Thyroid gland (tissue), 4 donors: ENCODE measurements at regions not wholly inside any gene's neighbourhood (a gene's known extent, or its start where the extent isn't known, plus 50 kb on each side); places are given as distances from the start of the nearest gene placed in this dataset.
"Not testable (repeated sequence)": the region's sequence is repeated elsewhere in the genome, so short reads cannot be mapped to it uniquely, and the experiment has no call there.

Experiments
- DNase-seq, 2 donors: peaks; one replicate each; pipeline ENCODE4 v3.0.0-alpha.2; 2019
- H3K27ac ChIP-seq, 3 donors: fragments of 200-600 bp; sonication (generic); 1 replicate in 2 of 3; 2 replicates in 1 of 3; pipeline ENCODE4 v1.5.1; 2016 to 2019; ENCODE audit warnings: mild to moderate bottlenecking in 1 of 3, moderate library complexity in 1 of 3
- H3K27me3 ChIP-seq: fragments of 200-600 bp; sonication (generic); one replicate; pipeline ENCODE4 v1.5.1; 2019
- H3K36me3 ChIP-seq, 2 donors: fragments of 200-600 bp; sonication (generic); one replicate each; pipeline ENCODE4 v1.5.1; 2016 to 2019
- H3K4me1 ChIP-seq, 2 donors: fragments of 200-600 bp; sonication (generic); one replicate each; pipeline ENCODE4 v1.5.1; 2017 to 2019
- H3K4me3 ChIP-seq, 3 donors: fragments of 200-600 bp; sonication (generic); replicated peaks in 1 of 3; 1 replicate in 2 of 3; 2 replicates in 1 of 3; pipeline ENCODE4 v1.5.1; 2016; ENCODE audit warnings: mild to moderate bottlenecking in 1 of 3
- H3K9me3 ChIP-seq: fragments of 200-600 bp; sonication (generic); one replicate; pipeline ENCODE4 v1.5.1; 2017
- CTCF ChIP-seq, 6 experiments: fragments of 200-600 bp in 3 of 6; fragments of 450-650 bp in 3 of 6; sonication (generic) in 3 of 6; IDR thresholded peaks; one replicate each; pipeline ENCODE4 v1.5.1; 2016 to 2019; ENCODE audit warnings: antibody characterized with exemption in 6 of 6, mild to moderate bottlenecking in 2 of 6, inconsistent platforms in 1 of 6, moderate library complexity in 1 of 6
- POLR2A ChIP-seq, 2 donors: fragments of 450-650 bp; IDR thresholded peaks; one replicate each; pipeline ENCODE4 v1.6.1; 2017; ENCODE audit warnings: antibody characterized with exemption in 2 of 2, mild to moderate bottlenecking in 2 of 2, moderate library complexity in 1 of 2
- WGBS, 2 donors: methylation state at CpG; one replicate each; pipeline ENCODE4 v1.1.5; 2017; 5-methylcytosine and 5-hydroxymethylcytosine counted together
- intact Hi-C: fragments of 100-400 bp; cut with DNase I; formaldehyde crosslinking; loops from one replicate; pipeline ENCODE4 v1.15.1; 2023

- WGBS, 2 donors, result 93 to 94% methylated on average over 2 of the region's 2 CpGs
- Histone ChIP-seq H3K4me3 (no peak overlapping the region), H3K9me3 (no peaks in the 10 kb centered on the region), H3K27ac (no peak overlapping the region), H3K36me3 (no peaks in the 10 kb centered on the region), H3K27me3 (no peaks in the 10 kb centered on the region), H3K4me1 (no peaks in the 10 kb centered on the region)
- DNase-seq, result no peak
- intact Hi-C loops, result no loop called here
- no peak for TF ChIP-seq POLR2A (IDR thresholded peaks at IDR 0.05)
- TF ChIP-seq CTCF (IDR thresholded peaks at IDR 0.05), result no peak
Observed at GRCh38 chr2:64250063-64250462, 105.8 kb upstream of the PELI1 start.

- intact Hi-C loops, result no loop called here
- no peak overlapping the region for H3K4me3 ChIP-seq
- H3K27me3 ChIP-seq, result no peaks in the 10 kb centered on the region
- H3K27ac ChIP-seq, result no peak overlapping the region
- 87 to 94% methylated on average over 7 of the region's 7 CpGs for WGBS, 2 donors
- no peaks in the 10 kb centered on the region for H3K9me3 ChIP-seq
- no peak for TF ChIP-seq POLR2A (IDR thresholded peaks at IDR 0.05)
- TF ChIP-seq CTCF (IDR thresholded peaks at IDR 0.05), result no peak
- no peaks in the 10 kb centered on the region for H3K4me1 ChIP-seq
- H3K36me3 ChIP-seq, result no peaks in the 10 kb centered on the region
- no peak for DNase-seq
Observed at GRCh38 chr2:64250751-64251423, 106.7 kb upstream of the PELI1 start.

- H3K4me1 ChIP-seq, result no peaks in the 10 kb centered on the region
- H3K27ac ChIP-seq, result no peak overlapping the region
- H3K4me3 ChIP-seq, result no peak overlapping the region
- no peaks in the 10 kb centered on the region for H3K36me3 ChIP-seq
- intact Hi-C loops, result no loop called here
- no peak for DNase-seq
- WGBS, 2 donors, result 78% methylated on average over 5 of the region's 5 CpGs
- TF ChIP-seq POLR2A (IDR thresholded peaks at IDR 0.05), result no peak
- TF ChIP-seq CTCF (IDR thresholded peaks at IDR 0.05), result no peak
- H3K27me3 ChIP-seq, result no peaks in the 10 kb centered on the region
- no peaks in the 10 kb centered on the region for H3K9me3 ChIP-seq
Observed at GRCh38 chr2:64251497-64252250, 107.5 kb upstream of the PELI1 start.

GRCh38 chr2:64252251-64252978, 108.2 kb upstream of the PELI1 start:
- H3K27me3 ChIP-seq, DNase-seq, H3K4me3 ChIP-seq, H3K36me3 ChIP-seq, intact Hi-C loops, H3K4me1 ChIP-seq, H3K9me3 ChIP-seq, H3K27ac ChIP-seq: not testable (repeated sequence)
- 95 to 96% methylated on average over 11 of the region's 11 CpGs for WGBS, 2 donors

- DNase-seq, H3K4me1 ChIP-seq, H3K36me3 ChIP-seq, H3K27me3 ChIP-seq, intact Hi-C loops, H3K9me3 ChIP-seq, H3K4me3 ChIP-seq, H3K27ac ChIP-seq: not testable (repeated sequence)
- 85 to 89% methylated on average over 9 of the region's 9 CpGs for WGBS, 2 donors
Observed at GRCh38 chr2:64253421-64253820, 109.2 kb upstream of the PELI1 start.

- WGBS, 2 donors, result 94 to 96% methylated on average over 5 of the region's 5 CpGs
- intact Hi-C loops, result no loop called here
- no peaks in the 10 kb centered on the region for H3K27me3 ChIP-seq
- no peaks in the 10 kb centered on the region for H3K36me3 ChIP-seq
- DNase-seq, result no peak
- no peak overlapping the region for H3K27ac ChIP-seq
- H3K9me3 ChIP-seq, result no peaks in the 10 kb centered on the region
- peaks cover 0 to 12% of the 10 kb centered on the region in 2 donors for H3K4me1 ChIP-seq
- H3K4me3 ChIP-seq, result no peak overlapping the region
- TF ChIP-seq CTCF (IDR thresholded peaks at IDR 0.05) (no peak), POLR2A (IDR thresholded peaks at IDR 0.05) (no peak)
Observed at GRCh38 chr2:64258566-64258965, 114.3 kb upstream of the PELI1 start.
